Activated CD8-positive, alpha-beta memory T cell treated with anti-CD3 and anti-CD28 coated beads, Interleukin-2, amount 10 ng/mL, durations not matched to agents 7 days and 5 days (primary cell): ENCODE measurements at regions not wholly inside any gene's neighbourhood (a gene's known extent, or its start where the extent isn't known, plus 50 kb on each side); places are given as distances from the start of the nearest gene placed in this dataset.

Source experiments
- ATAC-seq: fragments of 150-1000 bp; cut with Tn5 transposase; one replicate; pipeline ENCODE4 v1.10.0; 2021; ENCODE audit warnings: moderate library complexity
- CTCF ChIA-PET: fragments of 350-600 bp; sonication (Branson Sonifier 250); formaldehyde crosslinking; loops from one replicate; lab custom pipeline; 2021; ENCODE audit warnings: antibody characterized with exemption; lab: Charles Lee
- DNase-seq: peaks from one replicate; pipeline ENCODE4 v3.0.0-alpha.2; 2020
- H3K27ac Mint-ChIP-seq: one replicate; pipeline ENCODE4 v1.8.0; 2021; ENCODE audit warnings: mild to moderate bottlenecking, mixed read lengths
- H3K27me3 Mint-ChIP-seq: one replicate; pipeline ENCODE4 v1.8.0; 2021; ENCODE audit warnings: mixed read lengths
- H3K36me3 Mint-ChIP-seq: one replicate; pipeline ENCODE4 v1.8.0; 2021; ENCODE audit warnings: mild to moderate bottlenecking, mixed read lengths
- H3K4me1 Mint-ChIP-seq: one replicate; pipeline ENCODE4 v1.8.0; 2021; ENCODE audit warnings: mixed read lengths
- H3K4me3 Mint-ChIP-seq: one replicate; pipeline ENCODE4 v1.8.0; 2021; ENCODE audit warnings: mild to moderate bottlenecking, moderate library complexity, mixed read lengths
- H3K9me3 Mint-ChIP-seq: one replicate; pipeline ENCODE4 v1.8.0; 2022; ENCODE audit warnings: low read depth, mixed read lengths

DNA sequence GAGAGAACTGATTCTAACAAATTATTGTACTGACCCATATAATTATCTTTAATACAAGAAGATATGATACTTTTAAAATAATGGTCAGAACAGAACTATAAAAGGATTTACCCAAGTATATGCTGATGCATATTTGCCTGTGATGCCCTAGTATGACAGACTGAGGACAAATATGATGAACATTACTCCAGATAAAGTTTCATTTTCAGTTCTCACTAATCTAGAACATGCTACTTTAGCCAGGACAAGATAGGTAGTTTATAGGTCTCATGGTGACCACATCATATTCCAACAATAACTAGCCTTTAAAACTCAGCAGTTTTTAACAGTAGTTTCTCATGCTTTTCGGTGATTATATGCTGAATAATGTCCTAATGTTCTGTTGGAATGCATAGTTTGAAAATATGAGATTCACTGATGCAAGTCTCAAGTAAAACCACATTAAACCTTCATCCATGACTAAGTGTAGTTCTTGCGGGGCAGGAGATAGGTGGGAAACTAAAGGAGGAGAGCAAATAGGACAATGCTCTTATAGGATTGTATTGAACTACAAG is 295.2 kb upstream of the AGA start:
- H3K4me1 Mint-ChIP-seq: no peaks in the 10 kb centered on the region
- H3K4me3 Mint-ChIP-seq: no peak overlapping the region
- CTCF ChIA-PET: no interaction called here

GRCh38 chr4:177740563-177740962 is 298.3 kb upstream of the AGA start:
- H3K27ac Mint-ChIP-seq: no peak overlapping the region
- no peaks in the 10 kb centered on the region for H3K27me3 Mint-ChIP-seq
- DNase-seq (no peak), ATAC-seq (peak; percentile 45)
- no peaks in the 10 kb centered on the region for H3K4me1 Mint-ChIP-seq
- no peaks in the 10 kb centered on the region for H3K9me3 Mint-ChIP-seq
- H3K4me3 Mint-ChIP-seq: no peak overlapping the region
- CTCF ChIA-PET: no interaction called here
- H3K36me3 Mint-ChIP-seq: no peaks in the 10 kb centered on the region

More for the DNA sequence above, 295.2 kb upstream of the AGA start:
- no peak overlapping the region for H3K27ac Mint-ChIP-seq
- DNase-seq (no peak), ATAC-seq (no peak)
- no peaks in the 10 kb centered on the region for H3K9me3 Mint-ChIP-seq
- no peaks in the 10 kb centered on the region for H3K27me3 Mint-ChIP-seq
- no peaks in the 10 kb centered on the region for H3K36me3 Mint-ChIP-seq

- DNase-seq (no peak), ATAC-seq (no peak)
- Mint-ChIP-seq H3K4me1 (no peaks in the 10 kb centered on the region), H3K9me3 (no peaks in the 10 kb centered on the region), H3K27ac (no peak overlapping the region), H3K36me3 (no peaks in the 10 kb centered on the region), H3K27me3 (no peaks in the 10 kb centered on the region), H3K4me3 (no peak overlapping the region)
- CTCF ChIA-PET: no interaction called here
Measured at GRCh38 chr4:177759729-177760128, 317.5 kb upstream of the AGA start.

- Mint-ChIP-seq H3K27ac (no peak overlapping the region), H3K27me3 (no peaks in the 10 kb centered on the region), H3K9me3 (no peaks in the 10 kb centered on the region), H3K36me3 (no peaks in the 10 kb centered on the region), H3K4me1 (no peaks in the 10 kb centered on the region), H3K4me3 (no peak overlapping the region)
- CTCF ChIA-PET: no interaction called here
- DNase-seq (no peak), ATAC-seq (no peak)
Measured at GRCh38 chr4:177761692-177762091, 319.5 kb upstream of the AGA start.

DNA sequence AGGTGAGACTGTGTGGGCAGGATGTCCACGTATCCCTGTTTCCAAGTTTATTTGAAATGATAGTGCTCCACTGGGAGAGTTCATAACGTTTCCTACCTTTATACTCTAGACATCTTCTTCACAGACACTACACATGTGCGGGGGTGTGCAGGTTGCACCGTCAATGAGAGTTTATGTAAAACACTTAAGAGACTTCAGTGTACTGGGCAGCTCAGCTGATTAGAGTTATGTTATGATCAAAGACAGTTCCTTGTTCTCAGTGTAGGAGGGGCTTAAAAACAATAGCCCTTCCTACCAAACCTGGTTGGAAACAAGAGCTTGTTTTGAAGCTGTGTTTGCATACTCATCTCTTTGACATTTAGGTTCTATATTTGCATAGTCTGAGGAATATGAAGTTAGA is 326.9 kb upstream of the AGA start:
- no peak for DNase-seq
- no peaks in the 10 kb centered on the region for H3K9me3 Mint-ChIP-seq
- H3K27ac Mint-ChIP-seq: no peak overlapping the region
- no peaks in the 10 kb centered on the region for H3K27me3 Mint-ChIP-seq
- no peak for ATAC-seq
- CTCF ChIA-PET: no interaction called here
- H3K36me3 Mint-ChIP-seq: no peaks in the 10 kb centered on the region
- no peaks in the 10 kb centered on the region for H3K4me1 Mint-ChIP-seq
- no peak overlapping the region for H3K4me3 Mint-ChIP-seq

DNA sequence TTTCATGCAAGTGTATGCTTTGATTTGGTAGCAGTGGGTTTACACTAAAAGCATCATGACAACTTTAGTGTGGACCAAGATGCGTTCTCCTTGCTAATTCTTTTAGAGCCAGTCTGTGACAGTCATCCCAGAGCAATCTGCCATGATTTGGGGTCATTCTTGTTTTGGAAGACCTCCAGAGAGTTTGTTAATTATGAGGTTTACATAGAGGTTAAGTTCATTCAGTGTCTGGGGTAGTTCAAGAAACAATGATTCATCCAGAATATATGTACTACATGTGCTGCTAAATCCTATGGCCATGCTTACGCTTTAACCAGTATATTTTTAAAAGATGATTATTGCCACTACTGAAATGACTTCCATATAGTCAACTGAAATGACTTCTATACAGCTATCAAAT is 328.5 kb upstream of the AGA start:
- no peak for ATAC-seq
- no peaks in the 10 kb centered on the region for H3K27me3 Mint-ChIP-seq
- H3K4me3 Mint-ChIP-seq: no peak overlapping the region
- no peaks in the 10 kb centered on the region for H3K9me3 Mint-ChIP-seq
- CTCF ChIA-PET: interaction anchor here (0.8 kb wide), 1 partner anchor 9 kb away, joined by 3 read pairs; no protein-coding TSS in a partner anchor
- H3K27ac Mint-ChIP-seq: no peak overlapping the region
- DNase-seq: no peak
- no peaks in the 10 kb centered on the region for H3K4me1 Mint-ChIP-seq
- H3K36me3 Mint-ChIP-seq: no peaks in the 10 kb centered on the region

GRCh38 chr4:177771645-177772044 is 329.4 kb upstream of the AGA start:
- Mint-ChIP-seq H3K4me3 (no peak overlapping the region), H3K4me1 (no peaks in the 10 kb centered on the region), H3K27me3 (no peaks in the 10 kb centered on the region), H3K36me3 (no peaks in the 10 kb centered on the region), H3K27ac (no peak overlapping the region), H3K9me3 (no peaks in the 10 kb centered on the region)
- CTCF ChIA-PET: interaction anchor here (0.8 kb wide), 1 partner anchor 8 kb away, joined by 3 read pairs; no protein-coding TSS in a partner anchor
- ATAC-seq (no peak), DNase-seq (no peak)

GRCh38 chr4:177778623-177779022 is 336.4 kb upstream of the AGA start:
- Mint-ChIP-seq H3K27ac (no peak overlapping the region), H3K4me1 (no peaks in the 10 kb centered on the region), H3K4me3 (no peak overlapping the region), H3K27me3 (no peaks in the 10 kb centered on the region), H3K9me3 (no peaks in the 10 kb centered on the region), H3K36me3 (no peaks in the 10 kb centered on the region)
- CTCF ChIA-PET: no interaction called here
- DNase-seq (no peak), ATAC-seq (no peak)

DNA sequence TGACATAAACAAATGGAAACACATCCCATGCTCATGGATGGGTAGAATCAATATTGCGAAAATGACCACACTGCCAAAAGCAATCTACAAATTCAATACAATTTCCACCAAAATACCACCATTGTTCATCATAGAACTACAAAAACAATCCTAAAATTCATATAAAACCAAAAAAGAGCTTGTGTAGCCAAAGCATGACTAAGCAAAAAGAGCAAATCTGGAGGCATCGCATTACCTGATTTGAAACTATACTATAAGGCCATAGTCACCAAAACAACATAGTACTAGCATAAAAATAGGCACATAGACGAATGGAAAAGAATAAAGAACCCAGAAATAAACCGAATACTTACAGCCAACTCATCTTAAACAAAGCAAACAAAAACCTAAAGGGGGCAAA is 342.8 kb upstream of the AGA start:
- ATAC-seq (no peak), DNase-seq (no peak)
- no peak overlapping the region for H3K27ac Mint-ChIP-seq
- no peaks in the 10 kb centered on the region for H3K9me3 Mint-ChIP-seq
- no peaks in the 10 kb centered on the region for H3K4me1 Mint-ChIP-seq
- no peak overlapping the region for H3K4me3 Mint-ChIP-seq
- CTCF ChIA-PET: no interaction called here
- H3K27me3 Mint-ChIP-seq: no peaks in the 10 kb centered on the region
- H3K36me3 Mint-ChIP-seq: no peaks in the 10 kb centered on the region

DNA sequence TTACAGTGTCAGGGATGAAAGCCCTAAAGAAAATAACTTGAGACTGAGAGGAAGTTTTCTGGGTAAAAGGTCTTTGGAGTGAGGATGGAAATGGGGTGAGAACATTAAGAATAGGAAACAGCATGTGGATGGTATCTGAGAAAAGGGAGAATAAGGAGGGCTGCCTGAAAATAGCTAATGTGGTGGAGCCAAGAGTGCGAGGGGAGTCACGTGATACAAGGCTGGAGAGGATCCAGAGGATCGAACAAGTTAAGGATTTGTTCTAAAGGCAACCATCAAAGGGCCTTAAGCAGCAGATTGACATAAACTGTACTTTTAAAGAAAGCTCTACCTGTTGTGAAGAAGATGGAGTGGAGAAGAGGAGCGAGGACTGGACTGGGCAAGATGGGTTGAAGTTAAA is 347.4 kb upstream of the AGA start:
- Mint-ChIP-seq H3K36me3 (no peaks in the 10 kb centered on the region), H3K9me3 (no peaks in the 10 kb centered on the region), H3K4me1 (no peaks in the 10 kb centered on the region), H3K4me3 (no peak overlapping the region), H3K27ac (no peak overlapping the region), H3K27me3 (no peaks in the 10 kb centered on the region)
- CTCF ChIA-PET: no interaction called here
- no peak for DNase-seq
- ATAC-seq: no peak

GRCh38 chr4:177791188-177791587 is 349.0 kb upstream of the AGA start:
- no peaks in the 10 kb centered on the region for H3K27me3 Mint-ChIP-seq
- DNase-seq (no peak), ATAC-seq (no peak)
- H3K4me1 Mint-ChIP-seq: no peaks in the 10 kb centered on the region
- no peaks in the 10 kb centered on the region for H3K36me3 Mint-ChIP-seq
- no peaks in the 10 kb centered on the region for H3K9me3 Mint-ChIP-seq
- no peak overlapping the region for H3K4me3 Mint-ChIP-seq
- H3K27ac Mint-ChIP-seq: no peak overlapping the region
- CTCF ChIA-PET: no interaction called here

DNA sequence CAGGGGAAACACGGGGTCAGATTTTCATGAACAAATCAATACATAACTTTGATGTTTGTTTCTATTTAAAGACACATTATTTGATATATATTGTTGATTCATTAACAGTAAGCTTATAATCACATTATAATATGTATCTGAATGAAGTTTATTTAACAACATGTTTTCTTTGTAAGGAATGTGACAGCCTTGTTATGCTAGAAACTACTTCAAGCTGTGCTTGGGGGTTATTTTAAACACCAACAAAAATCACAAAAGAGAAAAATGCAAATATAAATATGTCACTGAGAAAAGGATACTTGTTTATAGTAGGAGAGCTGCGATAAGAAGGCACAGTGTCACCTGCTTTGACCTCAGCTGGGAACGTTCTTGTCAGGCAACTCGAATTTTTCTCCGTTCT is 354.6 kb upstream of the AGA start:
- CTCF ChIA-PET: no interaction called here
- H3K27me3 Mint-ChIP-seq: no peaks in the 10 kb centered on the region
- no peaks in the 10 kb centered on the region for H3K4me1 Mint-ChIP-seq
- H3K27ac Mint-ChIP-seq: no peak overlapping the region
- DNase-seq (no peak), ATAC-seq (no peak)
- H3K9me3 Mint-ChIP-seq: no peaks in the 10 kb centered on the region
- no peak overlapping the region for H3K4me3 Mint-ChIP-seq
- no peaks in the 10 kb centered on the region for H3K36me3 Mint-ChIP-seq

DNA sequence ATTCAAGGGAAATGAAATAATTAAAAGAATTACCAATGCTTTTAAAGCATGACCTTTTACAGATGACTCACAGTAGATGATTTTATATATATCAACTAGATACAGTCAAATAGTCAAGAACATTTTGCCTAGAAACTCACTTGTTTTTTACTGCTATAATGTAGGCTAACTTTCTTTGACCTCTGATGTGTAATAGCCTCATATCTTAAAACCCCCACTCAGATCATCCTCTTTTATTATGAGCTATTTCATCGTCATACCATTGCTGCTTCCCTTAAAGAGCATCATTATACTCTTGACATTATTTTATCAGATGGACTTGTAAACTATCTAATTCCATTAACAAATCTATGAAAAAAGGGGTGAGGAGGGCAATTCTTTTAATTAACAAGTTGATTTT is 355.9 kb upstream of the AGA start:
- DNase-seq: no peak
- Mint-ChIP-seq H3K9me3 (no peaks in the 10 kb centered on the region), H3K27ac (no peak overlapping the region), H3K4me3 (no peak overlapping the region), H3K36me3 (no peaks in the 10 kb centered on the region), H3K4me1 (no peaks in the 10 kb centered on the region), H3K27me3 (no peaks in the 10 kb centered on the region)
- CTCF ChIA-PET: no interaction called here
- no peak for ATAC-seq

- no peaks in the 10 kb centered on the region for H3K4me1 Mint-ChIP-seq
- DNase-seq: no peak
- CTCF ChIA-PET: no interaction called here
- H3K36me3 Mint-ChIP-seq: no peaks in the 10 kb centered on the region
- no peak overlapping the region for H3K27ac Mint-ChIP-seq
- no peaks in the 10 kb centered on the region for H3K9me3 Mint-ChIP-seq
- H3K27me3 Mint-ChIP-seq: no peaks in the 10 kb centered on the region
- ATAC-seq: no peak
- H3K4me3 Mint-ChIP-seq: no peak overlapping the region
Measured at GRCh38 chr4:177802162-177802561, 359.9 kb upstream of the AGA start.

GRCh38 chr4:177802661-177803060 is 360.4 kb upstream of the AGA start:
- ATAC-seq (no peak), DNase-seq (no peak)
- no peaks in the 10 kb centered on the region for H3K9me3 Mint-ChIP-seq
- no peaks in the 10 kb centered on the region for H3K27me3 Mint-ChIP-seq
- no peaks in the 10 kb centered on the region for H3K4me1 Mint-ChIP-seq
- H3K27ac Mint-ChIP-seq: no peak overlapping the region
- no peak overlapping the region for H3K4me3 Mint-ChIP-seq
- CTCF ChIA-PET: no interaction called here
- no peaks in the 10 kb centered on the region for H3K36me3 Mint-ChIP-seq
